PC-3 (cell line): ENCODE measurements at regions not wholly inside any gene's neighbourhood (a gene's known extent, or its start where the extent isn't known, plus 50 kb on each side); places are given as distances from the start of the nearest gene placed in this dataset.

Source experiments
- CTCF ChIP-seq: fragments of 300-600 bp; sonication (generic); conservative IDR thresholded peaks from 2 replicates; pipeline ENCODE4 v1.5.1; 2017; ENCODE audit warnings: antibody characterized with exemption, low read depth, mild to moderate bottlenecking, low read length
- EZH2 ChIP-seq: fragments of 300-600 bp; sonication (generic); IDR thresholded peaks from one replicate; pipeline ENCODE4 v1.6.1; 2017; ENCODE audit warnings: antibody characterized with exemption, mild to moderate bottlenecking, low read length; ENCODE audit not compliant: unreplicated experiment
- EZH2phosphoT487 ChIP-seq: fragments of 300-600 bp; sonication (generic); IDR thresholded peaks from 2 replicates; pipeline ENCODE4 v1.6.1; 2018; ENCODE audit warnings: mild to moderate bottlenecking, antibody characterized with exemption, low read length, borderline replicate concordance

- no peak for TF ChIP-seq CTCF
- TF ChIP-seq EZH2 = no peak
- TF ChIP-seq EZH2phosphoT487 = no peak
These were observed 483.2 kb upstream of the SLITRK6 start for GRCh38 chr13:86282442-86282841.
